ENCODE measurements at regions not wholly inside any gene's neighbourhood (a gene's known extent, or its start where the extent isn't known, plus 50 kb on each side); places are given as distances from the start of the nearest gene placed in this dataset.

- TF ChIP-seq CTCF (IDR thresholded peaks at IDR 0.05; ENCODE audit: low read depth, low read length, missing input control) (no peak), NR2F2 (IDR thresholded peaks at IDR 0.05) (no peak), SP1 (IDR thresholded peaks at IDR 0.05) (no peak), JUND (IDR thresholded peaks at IDR 0.05) (no peak), YY1 (IDR thresholded peaks at IDR 0.05) (no peak), REST (IDR thresholded peaks at IDR 0.05) (no peak), MAX (IDR thresholded peaks at IDR 0.05) (no peak), RAD21 (IDR thresholded peaks at IDR 0.05) (no peak), HNF4G (IDR thresholded peaks at IDR 0.05) (no peak), ATF3 (IDR thresholded peaks at IDR 0.05) (no peak), TAF1 (conservative IDR thresholded peaks at IDR 0.05) (no peak)
Observed at GRCh38 chr18:46421973-46422551, 235.0 kb downstream of the LOXHD1 start.

Data from liver (tissue), 3 donors.